GM23338 (cell line): ENCODE measurements at regions not wholly inside any gene's neighbourhood (a gene's known extent, or its start where the extent isn't known, plus 50 kb on each side); places are given as distances from the start of the nearest gene placed in this dataset.
A peak's percentile ranks its signal among the peaks of the same experiment; 100 is the strongest.

Experiments used
- ATAC-seq: fragments of 200-7000 bp; cut with Tn5 transposase; 3 replicates; pipeline ENCODE4 v1.9.1; 2020
- DNase-seq: peaks from one replicate; pipeline ENCODE4 v3.0.0-alpha.2; 2015; ENCODE audit warnings: low spot score
- H2AFZ ChIP-seq: fragments of 200-600 bp; sonication (generic); 2 replicates; pipeline ENCODE4 v1.8.0; 2016; ENCODE audit warnings: antibody characterized with exemption, mild to moderate bottlenecking, moderate library complexity
- H3F3A ChIP-seq: fragments of 200-600 bp; sonication (generic); replicated peaks from 2 replicates; pipeline ENCODE4 v1.8.0; 2017; ENCODE audit warnings: antibody characterized with exemption, mixed run types, low read depth
- H3K27ac ChIP-seq: fragments of 200-600 bp; sonication (generic); 2 replicates; pipeline ENCODE4 v1.6.1; 2016; ENCODE audit warnings: low read depth
- H3K27me3 ChIP-seq: fragments of 200-600 bp; sonication (generic); 2 replicates; pipeline ENCODE4 v1.8.0; 2016; ENCODE audit warnings: mild to moderate bottlenecking, mixed run types, moderate library complexity; ENCODE audit not compliant: insufficient read depth
- H3K36me3 ChIP-seq: fragments of 200-600 bp; sonication (generic); 2 replicates; pipeline ENCODE4 v1.8.0; 2016; ENCODE audit warnings: mild to moderate bottlenecking; ENCODE audit not compliant: insufficient read depth
- H3K4me1 ChIP-seq: fragments of 200-600 bp; sonication (generic); 2 replicates; pipeline ENCODE4 v1.8.0; 2016; ENCODE audit warnings: mild to moderate bottlenecking, moderate library complexity; ENCODE audit not compliant: insufficient read depth
- H3K4me2 ChIP-seq: fragments of 200-600 bp; sonication (generic); 2 replicates; pipeline ENCODE4 v1.7.1; 2017; ENCODE audit warnings: mixed run types
- H3K4me3 ChIP-seq: fragments of 200-600 bp; sonication (generic); 2 replicates; pipeline ENCODE4 v1.6.1; 2016; ENCODE audit warnings: mixed run types
- H3K79me2 ChIP-seq: fragments of 200-600 bp; sonication (generic); replicated peaks from 2 replicates; pipeline ENCODE4 v1.8.0; 2017; ENCODE audit warnings: mild to moderate bottlenecking; ENCODE audit not compliant: insufficient read depth
- H3K9me2 ChIP-seq: fragments of 200-600 bp; sonication (generic); 2 replicates; pipeline ENCODE4 v1.8.0; 2017; ENCODE audit not compliant: insufficient read depth
- H4K20me1 ChIP-seq: fragments of 200-600 bp; sonication (generic); replicated peaks from 2 replicates; pipeline ENCODE4 v1.8.0; 2017; ENCODE audit warnings: mild to moderate bottlenecking; ENCODE audit not compliant: insufficient read depth
- H3K27ac Mint-ChIP-seq: 2 replicates; pipeline ENCODE4 v1.8.0; 2020; ENCODE audit warnings: inconsistent platforms, mild to moderate bottlenecking, moderate library complexity, mixed read lengths
- H3K27me3 Mint-ChIP-seq: 3 replicates; pipeline ENCODE4 v1.8.0; 2022; ENCODE audit warnings: low read depth, mild to moderate bottlenecking, moderate library complexity, mixed read lengths, inconsistent platforms; ENCODE audit not compliant: insufficient read depth, poor library complexity
- H3K36me3 Mint-ChIP-seq: 3 replicates; pipeline ENCODE4 v1.8.0; 2021; ENCODE audit warnings: low read depth, mild to moderate bottlenecking, inconsistent platforms, moderate library complexity, mixed read lengths
- H3K4me1 Mint-ChIP-seq: 3 replicates; pipeline ENCODE4 v1.8.0; 2020; ENCODE audit warnings: mild to moderate bottlenecking, inconsistent platforms, mixed read lengths
- H3K4me3 Mint-ChIP-seq: 3 replicates; pipeline ENCODE4 v1.8.0; 2021; ENCODE audit warnings: moderate library complexity, mild to moderate bottlenecking, inconsistent platforms, mixed read lengths
- H3K9me3 Mint-ChIP-seq: 3 replicates; pipeline ENCODE4 v1.8.0; 2020; ENCODE audit warnings: moderate library complexity, mild to moderate bottlenecking, inconsistent platforms, mixed read lengths
- CTCF ChIP-seq, 2 experiments: fragments of 200-600 bp in 1 of 2; sonication (generic) in 1 of 2; conservative IDR thresholded peaks; 2 replicates each; pipeline versions ENCODE4 v1.5.1 to v1.6.1; 2016 to 2017; ENCODE audit warnings: antibody characterized with exemption in 2 of 2, low read depth in 2 of 2, mild to moderate bottlenecking in 2 of 2, moderate library complexity in 1 of 2
- EZH2 ChIP-seq: fragments of 200-600 bp; sonication (generic); IDR thresholded peaks from one replicate; pipeline ENCODE4 v1.8.0; 2017; ENCODE audit warnings: antibody characterized with exemption, mild to moderate bottlenecking, low read depth; ENCODE audit not compliant: unreplicated experiment
- POLR2AphosphoS5 ChIP-seq: IDR thresholded peaks from 2 replicates; pipeline ENCODE4 v1.6.1; 2016; ENCODE audit warnings: antibody characterized with exemption, low read depth
- ZNF114 ChIP-seq: fragments of 250-450 bp; sonication (Bioruptor Pico); IDR thresholded peaks from 2 replicates; pipeline ENCODE4 v1.5.0; 2020; ENCODE audit warnings: mild to moderate bottlenecking, moderate library complexity

DNA sequence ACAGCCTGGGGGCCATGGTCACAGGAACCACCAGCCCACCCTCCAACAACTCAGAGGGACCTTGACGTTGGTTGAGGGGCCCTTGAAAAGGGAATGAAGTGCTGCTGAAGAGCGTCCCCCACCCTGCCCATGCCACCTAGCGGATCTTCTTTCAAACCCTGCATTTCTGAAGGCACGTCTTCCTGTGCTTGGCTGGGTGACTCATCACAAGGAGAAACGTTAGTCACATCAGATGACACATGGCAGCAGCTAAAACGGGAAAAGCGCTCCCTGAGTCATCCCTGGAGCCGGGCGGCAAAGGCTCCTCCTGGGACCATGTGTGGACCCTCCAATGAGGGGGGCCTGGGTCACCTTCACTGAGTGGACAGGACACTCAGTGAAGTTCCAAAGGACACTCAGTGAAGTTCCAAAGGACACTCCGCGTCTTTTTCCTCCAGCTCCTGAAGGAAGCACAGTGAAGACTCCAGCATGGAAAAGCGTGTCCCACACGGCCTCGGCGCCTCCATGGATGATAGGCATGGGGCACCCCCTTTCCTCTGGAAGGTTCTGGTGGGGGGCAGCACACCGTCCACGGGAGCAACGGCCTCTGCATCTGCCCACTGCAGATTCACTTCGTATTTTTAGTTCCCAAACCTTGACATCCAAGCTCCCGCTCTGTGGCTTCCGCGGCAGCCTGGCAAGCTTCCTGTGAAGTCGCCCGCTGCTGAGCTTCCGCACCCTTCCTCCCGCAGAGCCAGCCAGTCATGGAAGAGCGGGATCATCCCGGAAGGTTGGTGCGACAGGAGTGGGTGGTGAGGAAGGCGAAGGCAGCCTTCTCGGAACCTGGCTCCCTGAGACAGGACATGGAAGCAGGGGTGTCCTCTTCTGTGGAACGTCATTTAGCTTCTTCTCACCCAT is 383.4 kb downstream of the VRK1 start:
- Histone ChIP-seq H3K4me3 (no peak overlapping the region), H3K79me2 (no peaks in the 10 kb centered on the region), H2AFZ (no peak overlapping the region), H3K4me1 (no peaks in the 10 kb centered on the region), H3K27ac (no peak overlapping the region), H3K9me2 (peaks cover 7% of the 10 kb centered on the region), H4K20me1 (no peaks in the 10 kb centered on the region), H3F3A (peaks cover 10% of the 10 kb centered on the region), H3K36me3 (no peaks in the 10 kb centered on the region), H3K4me2 (no peak overlapping the region), H3K27me3 (no peaks in the 10 kb centered on the region)
- Mint-ChIP-seq H3K9me3 (peaks cover 6% of the 10 kb centered on the region; the same call in 2 of the 3 replicates), H3K4me3 (no peak overlapping the region), H3K27ac (no peak overlapping the region), H3K4me1 (0 out of 3 replicates have a peak, but pooled peaks cover 2% of the 10 kb centered on the region), H3K27me3 (no peaks in the 10 kb centered on the region), H3K36me3 (no peaks in the 10 kb centered on the region; the same call in 1 of the 3 replicates)
- DNase-seq: no peak
- ATAC-seq: no peak
- TF ChIP-seq CTCF (conservative IDR thresholded peaks at IDR 0.05; ENCODE audit: low read depth in 2 of 2) (0 out of 4 replicates have a peak, but pooled peaks of 1 of the 2 experiments have one; percentile 10), POLR2AphosphoS5 (no peak)

DNA sequence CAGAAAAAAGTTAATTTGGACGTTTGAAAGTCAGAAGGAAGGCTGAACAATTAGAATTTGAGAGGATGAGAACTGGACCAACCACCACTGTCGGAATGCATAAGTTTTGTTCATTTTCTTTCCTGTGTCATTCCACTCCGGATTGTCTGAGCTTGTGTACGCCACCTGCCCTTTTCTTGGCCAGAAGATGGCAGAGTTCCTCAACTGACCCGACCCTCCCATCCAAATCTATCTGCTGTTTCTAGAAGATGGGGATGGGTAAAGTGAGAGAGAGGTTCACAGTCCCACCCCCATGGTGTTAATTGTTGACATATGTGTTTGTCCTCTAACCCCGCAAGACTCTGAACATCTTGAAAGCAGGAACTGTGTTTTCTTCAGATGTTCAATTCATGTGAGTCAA is 388.0 kb downstream of the VRK1 start:
- no peaks in the 10 kb centered on the region for H3K36me3 ChIP-seq
- Mint-ChIP-seq H3K27ac (no peak overlapping the region), H3K4me1 (0 out of 3 replicates have a peak, but pooled peaks cover 2% of the 10 kb centered on the region), H3K36me3 (no peaks in the 10 kb centered on the region; the same call in 1 of the 3 replicates), H3K27me3 (no peaks in the 10 kb centered on the region), H3K9me3 (peaks cover 6% of the 10 kb centered on the region; the same call in 2 of the 3 replicates), H3K4me3 (no peak overlapping the region)
- H3K79me2 ChIP-seq: no peaks in the 10 kb centered on the region
- no peak overlapping the region for H3K4me3 ChIP-seq
- TF ChIP-seq ZNF114 (CRISPR knock-in tag) (no peak), CTCF (conservative IDR thresholded peaks at IDR 0.05; ENCODE audit: low read depth in 2 of 2) (peak; percentile 64 to 83)
- no peaks in the 10 kb centered on the region for H3K27me3 ChIP-seq
- H3K9me2 ChIP-seq: peaks cover 7% of the 10 kb centered on the region
- H3K27ac ChIP-seq: no peak overlapping the region
- DNase-seq: peak; percentile 48
- H3F3A ChIP-seq: peaks cover 10% of the 10 kb centered on the region
- H4K20me1 ChIP-seq: no peaks in the 10 kb centered on the region
- H3K4me1 ChIP-seq: no peaks in the 10 kb centered on the region
- H3K4me2 ChIP-seq: no peak overlapping the region
- peak; percentile 62 for ATAC-seq
- H2AFZ ChIP-seq: no peak overlapping the region

DNA sequence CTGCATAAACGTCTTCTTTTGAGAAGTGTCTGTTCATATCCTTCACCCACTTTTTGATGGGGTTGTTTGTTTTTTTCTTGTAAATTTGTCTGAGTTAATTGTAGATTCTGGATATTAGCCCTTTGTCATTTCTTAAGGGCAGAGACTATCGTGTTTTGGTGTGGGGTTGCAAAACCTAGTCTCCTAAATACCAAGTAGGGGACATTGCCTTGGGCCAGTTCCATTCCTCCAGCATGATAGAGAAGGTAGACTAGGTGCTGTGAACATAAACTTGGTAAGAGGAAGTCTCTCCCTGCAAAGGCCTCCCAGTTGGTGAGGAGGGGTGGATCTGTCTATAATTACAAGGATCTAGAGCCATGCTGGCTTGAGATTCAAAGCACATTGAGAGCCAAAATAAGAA is 390.7 kb downstream of the VRK1 start:
- Histone ChIP-seq H3K79me2 (no peaks in the 10 kb centered on the region), H3K27me3 (no peaks in the 10 kb centered on the region), H3K27ac (no peak overlapping the region), H3K4me1 (no peaks in the 10 kb centered on the region), H3K4me2 (no peak overlapping the region), H2AFZ (no peak overlapping the region), H3K9me2 (no peaks in the 10 kb centered on the region), H3K4me3 (no peak overlapping the region), H4K20me1 (no peaks in the 10 kb centered on the region), H3F3A (no peaks in the 10 kb centered on the region), H3K36me3 (no peaks in the 10 kb centered on the region)
- Mint-ChIP-seq H3K27me3 (no peaks in the 10 kb centered on the region), H3K4me1 (0 out of 3 replicates have a peak, but pooled peaks cover 2% of the 10 kb centered on the region), H3K9me3 (no peaks in the 10 kb centered on the region), H3K4me3 (no peak overlapping the region), H3K36me3 (no peaks in the 10 kb centered on the region), H3K27ac (no peak overlapping the region)
- DNase-seq (no peak), ATAC-seq (no peak)
- no peak for TF ChIP-seq EZH2
